SH-SY5Y (cell line): ENCODE measurements at regions not wholly inside any gene's neighbourhood (a gene's known extent, or its start where the extent isn't known, plus 50 kb on each side); places are given as distances from the start of the nearest gene placed in this dataset.

Source experiments
- GATA2 ChIP-seq: IDR thresholded peaks from 2 replicates; pipeline ENCODE4 v1.6.1; 2011; ENCODE audit warnings: mild to moderate bottlenecking, low read depth, low read length
- GATA3 ChIP-seq: IDR thresholded peaks from 2 replicates; pipeline ENCODE4 v1.6.1; 2011; ENCODE audit warnings: low read depth, mild to moderate bottlenecking, low read length, moderate library complexity

DNA sequence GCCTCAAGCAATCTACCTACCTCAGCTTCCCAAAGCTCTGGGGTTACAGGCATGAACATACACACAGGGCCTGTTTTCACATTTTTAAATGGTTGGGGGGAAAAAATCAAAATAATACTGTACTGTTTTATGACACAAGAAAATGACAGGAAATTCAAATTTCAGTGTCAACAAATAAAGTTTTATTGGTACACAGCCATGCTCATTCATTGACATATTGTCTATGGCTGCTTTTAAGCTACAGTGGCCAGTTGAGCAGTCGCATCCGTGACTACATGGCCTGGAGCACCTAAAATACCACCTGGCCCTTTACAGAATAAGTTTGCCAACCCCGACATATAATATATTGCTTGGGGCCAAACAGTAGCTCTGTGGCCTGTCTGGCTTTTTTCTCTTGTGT, 56.4 kb upstream of the GGTA1 start:
- TF ChIP-seq GATA2 (no peak), GATA3 (no peak)
